ENCODE measurements at regions not wholly inside any gene's neighbourhood (a gene's known extent, or its start where the extent isn't known, plus 50 kb on each side); places are given as distances from the start of the nearest gene placed in this dataset.

DNA sequence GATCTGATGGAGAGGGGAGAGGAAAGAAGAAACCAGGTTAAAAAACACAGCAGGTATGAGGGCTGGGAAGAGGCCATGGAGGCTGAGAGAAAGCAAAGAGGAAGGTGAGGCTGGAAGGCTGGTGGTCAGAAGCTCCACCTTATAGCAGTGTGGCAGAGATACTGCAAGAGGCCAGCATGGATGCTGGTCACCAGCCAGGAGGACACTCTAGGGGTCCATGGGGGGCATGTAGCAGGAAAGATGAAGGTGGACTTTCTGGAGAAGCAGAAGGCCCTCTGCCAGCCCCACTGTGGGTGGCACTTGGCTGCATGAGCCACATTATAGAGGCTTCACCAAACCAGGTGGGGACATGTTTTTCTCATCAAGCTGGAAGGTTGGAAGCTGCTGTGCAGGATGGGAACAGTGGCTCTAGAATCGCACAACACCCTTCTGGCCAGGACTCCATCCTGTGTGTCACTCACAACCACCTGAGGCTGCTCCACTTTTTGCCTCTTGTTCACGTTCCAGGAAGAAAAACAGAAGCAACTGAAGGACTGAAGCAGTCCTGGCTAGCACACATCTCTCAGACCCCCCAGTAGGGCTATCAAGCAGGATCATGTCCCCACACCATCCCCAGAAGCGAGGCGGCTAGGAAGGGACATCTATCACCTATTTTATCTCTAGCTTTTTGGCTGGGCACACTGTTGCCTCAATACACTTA is 587.5 kb upstream of the MGMT start:
- Mint-ChIP-seq H3K4me3 (ENCODE audit: unreplicated experiment) (no peak overlapping the region), H3K27ac (ENCODE audit: unreplicated experiment) (no peak overlapping the region), H3K9me3 (ENCODE audit: unreplicated experiment) (peaks cover 4% of the 10 kb centered on the region)

DNA sequence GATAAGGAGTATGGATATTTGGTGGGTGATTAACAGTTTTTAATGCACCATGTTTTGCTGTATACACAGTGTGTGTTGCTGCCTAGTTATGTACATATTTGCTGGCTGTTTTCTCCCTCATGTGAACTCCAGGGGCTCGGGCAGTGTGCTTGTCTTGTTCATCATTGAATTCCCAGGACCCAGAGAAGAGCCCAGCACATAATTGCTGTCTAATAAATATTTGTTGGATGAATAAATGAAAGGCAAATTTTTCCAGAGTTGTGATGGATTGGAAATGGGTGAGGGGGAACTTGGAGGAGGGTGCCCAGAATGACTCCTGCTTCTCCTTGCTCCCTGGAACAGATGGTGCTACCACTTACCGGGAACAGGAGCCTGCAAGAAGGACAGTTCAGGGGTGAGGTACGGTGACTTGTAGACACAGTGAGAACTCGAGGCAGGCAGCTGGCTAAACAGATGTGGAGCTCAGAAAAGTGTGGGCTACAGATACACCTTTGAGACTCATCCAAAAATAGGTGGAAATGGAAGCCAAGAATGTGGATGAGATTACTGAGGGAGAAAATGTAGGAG is 586.8 kb upstream of the MGMT start:
- DNase-seq, result no peak
- Mint-ChIP-seq H3K36me3 (ENCODE audit: unreplicated experiment) (no peaks in the 10 kb centered on the region), H3K9me3 (ENCODE audit: unreplicated experiment) (peaks cover 4% of the 10 kb centered on the region), H3K27ac (ENCODE audit: unreplicated experiment) (no peak overlapping the region), H3K27me3 (ENCODE audit: unreplicated experiment) (no peaks in the 10 kb centered on the region), H3K4me3 (ENCODE audit: unreplicated experiment) (no peak overlapping the region), H3K4me1 (ENCODE audit: low read depth, unreplicated experiment) (peaks cover 2% of the 10 kb centered on the region)
- TF ChIP-seq, protein P1, sequence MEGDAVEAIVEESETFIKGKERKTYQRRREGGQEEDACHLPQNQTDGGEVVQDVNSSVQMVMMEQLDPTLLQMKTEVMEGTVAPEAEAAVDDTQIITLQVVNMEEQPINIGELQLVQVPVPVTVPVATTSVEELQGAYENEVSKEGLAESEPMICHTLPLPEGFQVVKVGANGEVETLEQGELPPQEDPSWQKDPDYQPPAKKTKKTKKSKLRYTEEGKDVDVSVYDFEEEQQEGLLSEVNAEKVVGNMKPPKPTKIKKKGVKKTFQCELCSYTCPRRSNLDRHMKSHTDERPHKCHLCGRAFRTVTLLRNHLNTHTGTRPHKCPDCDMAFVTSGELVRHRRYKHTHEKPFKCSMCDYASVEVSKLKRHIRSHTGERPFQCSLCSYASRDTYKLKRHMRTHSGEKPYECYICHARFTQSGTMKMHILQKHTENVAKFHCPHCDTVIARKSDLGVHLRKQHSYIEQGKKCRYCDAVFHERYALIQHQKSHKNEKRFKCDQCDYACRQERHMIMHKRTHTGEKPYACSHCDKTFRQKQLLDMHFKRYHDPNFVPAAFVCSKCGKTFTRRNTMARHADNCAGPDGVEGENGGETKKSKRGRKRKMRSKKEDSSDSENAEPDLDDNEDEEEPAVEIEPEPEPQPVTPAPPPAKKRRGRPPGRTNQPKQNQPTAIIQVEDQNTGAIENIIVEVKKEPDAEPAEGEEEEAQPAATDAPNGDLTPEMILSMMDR (IDR thresholded peaks at IDR 0.05; ENCODE audit: partially characterized antibody, unreplicated experiment), result no peak

More for the DNA sequence above, 587.5 kb upstream of the MGMT start:
- Mint-ChIP-seq H3K27me3 (ENCODE audit: unreplicated experiment) (no peaks in the 10 kb centered on the region), H3K4me1 (ENCODE audit: low read depth, unreplicated experiment) (peaks cover 2% of the 10 kb centered on the region), H3K36me3 (ENCODE audit: unreplicated experiment) (no peaks in the 10 kb centered on the region)
- TF ChIP-seq, protein P1 (IDR thresholded peaks at IDR 0.05; ENCODE audit: partially characterized antibody, unreplicated experiment), result no peak
- DNase-seq, result no peak

DNA sequence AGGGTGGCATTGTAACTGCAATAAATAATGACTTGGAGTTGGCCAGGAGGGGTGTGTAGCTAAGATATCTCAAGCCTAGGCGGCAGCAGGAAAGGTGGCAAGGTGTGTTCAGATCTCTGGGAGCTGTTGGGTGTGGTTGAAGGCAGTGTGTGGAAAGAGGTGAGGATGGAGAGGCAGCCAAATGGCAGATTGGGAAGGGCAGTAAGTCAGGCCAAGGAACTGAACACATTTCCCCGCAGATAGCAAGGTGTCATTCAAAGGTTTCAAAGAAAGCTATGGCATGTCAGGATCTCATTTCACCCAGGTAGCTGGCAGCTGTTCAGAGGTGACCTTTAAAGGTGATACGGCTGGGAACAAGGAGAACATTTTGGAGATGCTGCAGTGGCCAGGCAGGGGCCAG is 586.0 kb upstream of the MGMT start:
- H3K27ac Mint-ChIP-seq (ENCODE audit: unreplicated experiment), result no peak overlapping the region

DNA sequence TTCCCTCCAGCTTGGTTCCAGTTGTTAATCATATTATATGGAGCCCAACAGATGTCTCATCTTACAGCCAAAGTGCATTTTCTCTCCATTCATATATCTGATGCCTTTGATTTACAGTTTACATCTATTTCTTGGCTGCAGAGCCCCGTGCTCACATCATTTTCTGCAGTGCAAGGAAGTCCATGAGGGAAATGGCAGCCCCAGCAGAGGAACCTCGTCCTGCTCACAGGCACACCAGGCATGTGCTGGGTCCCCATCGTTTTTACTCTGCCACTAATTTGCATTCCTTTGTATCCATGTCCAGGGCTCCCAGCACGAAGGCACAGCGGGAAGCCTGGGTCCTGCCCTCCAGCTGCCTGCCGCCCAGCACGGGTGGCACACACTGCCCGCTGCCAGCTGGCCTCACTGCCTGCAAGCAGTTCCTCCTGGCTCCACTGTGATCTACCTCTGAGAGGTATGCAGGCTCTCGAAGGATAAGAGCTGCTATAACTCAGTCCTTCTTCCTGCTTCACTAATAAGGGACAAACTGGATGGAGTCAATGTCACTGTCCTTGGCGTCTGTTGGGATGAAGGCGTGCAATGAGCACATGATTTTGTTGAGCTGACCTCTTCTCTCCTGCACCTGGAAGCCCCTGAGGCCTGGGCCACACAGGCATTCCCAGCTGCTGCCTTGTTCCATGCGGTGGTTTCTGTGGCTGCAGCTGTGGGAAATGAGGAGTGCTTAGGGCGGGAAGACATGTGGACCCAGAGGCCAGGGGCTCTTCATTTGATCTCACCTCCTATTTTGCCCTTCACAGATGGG is 583.6 kb upstream of the MGMT start:
- no peak for DNase-seq
- H3K4me1 Mint-ChIP-seq (ENCODE audit: low read depth, unreplicated experiment), result no peaks in the 10 kb centered on the region
- H3K9me3 Mint-ChIP-seq (ENCODE audit: unreplicated experiment), result peaks cover 6% of the 10 kb centered on the region
- H3K27me3 Mint-ChIP-seq (ENCODE audit: unreplicated experiment), result peaks cover 2% of the 10 kb centered on the region
- TF ChIP-seq, protein P1 (IDR thresholded peaks at IDR 0.05; ENCODE audit: partially characterized antibody, unreplicated experiment), result no peak
- no peak overlapping the region for H3K27ac Mint-ChIP-seq (ENCODE audit: unreplicated experiment)
- no peak overlapping the region for H3K4me3 Mint-ChIP-seq (ENCODE audit: unreplicated experiment)
- peaks cover 5% of the 10 kb centered on the region for H3K36me3 Mint-ChIP-seq (ENCODE audit: unreplicated experiment)

More for the DNA sequence above, 586.0 kb upstream of the MGMT start:
- peaks cover 4% of the 10 kb centered on the region for H3K9me3 Mint-ChIP-seq (ENCODE audit: unreplicated experiment)
- H3K4me3 Mint-ChIP-seq (ENCODE audit: unreplicated experiment), result no peak overlapping the region
- no peaks in the 10 kb centered on the region for H3K36me3 Mint-ChIP-seq (ENCODE audit: unreplicated experiment)
- TF ChIP-seq, protein P1 (IDR thresholded peaks at IDR 0.05; ENCODE audit: partially characterized antibody, unreplicated experiment), result no peak
- DNase-seq, result no peak
- peaks cover 2% of the 10 kb centered on the region for H3K4me1 Mint-ChIP-seq (ENCODE audit: low read depth, unreplicated experiment)
- H3K27me3 Mint-ChIP-seq (ENCODE audit: unreplicated experiment), result no peaks in the 10 kb centered on the region
